Activated CD4-positive, alpha-beta T cell treated with anti-CD3 and anti-CD28 coated beads, Interleukin-2, amount 50 U/mL, for 48 hours (primary cell): ENCODE measurements at regions not wholly inside any gene's neighbourhood (a gene's known extent, or its start where the extent isn't known, plus 50 kb on each side); places are given as distances from the start of the nearest gene placed in this dataset.
"Not testable (repeated sequence)": the region's sequence is repeated elsewhere in the genome, so short reads cannot be mapped to it uniquely, and the experiment has no call there.

ENCODE experiments used
- DNase-seq, 2 experiments: peaks; one replicate each; pipeline ENCODE4 v3.0.0-alpha.2; 2020

- DNase-seq, result no peak
These were observed 164.8 kb downstream of the ASMT start for GRCh38 chrX:1779626-1780025.

DNA sequence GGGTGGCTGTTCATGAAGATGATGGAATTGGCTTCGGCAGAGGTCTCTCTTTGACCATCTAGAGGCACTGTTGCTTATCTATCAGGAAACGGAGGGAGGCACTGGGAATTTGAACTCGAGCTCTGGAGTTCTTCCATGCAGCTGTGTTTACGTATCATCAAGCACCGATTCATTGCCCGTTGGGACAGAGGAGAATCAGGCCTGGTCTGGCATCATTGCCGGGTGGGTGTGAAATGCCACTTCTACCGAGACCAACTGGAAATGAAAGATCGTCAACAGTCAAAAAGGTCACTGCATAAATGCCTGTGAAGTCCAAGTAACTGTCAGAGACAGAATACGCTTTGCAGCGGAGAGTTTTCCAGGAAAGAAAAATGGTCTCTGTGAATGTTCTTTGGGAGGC, 166.9 kb downstream of the ASMT start:
- no peak for DNase-seq

GRCh38 chrX:1784773-1785172, 169.9 kb downstream of the ASMT start:
- no peak for DNase-seq

DNA sequence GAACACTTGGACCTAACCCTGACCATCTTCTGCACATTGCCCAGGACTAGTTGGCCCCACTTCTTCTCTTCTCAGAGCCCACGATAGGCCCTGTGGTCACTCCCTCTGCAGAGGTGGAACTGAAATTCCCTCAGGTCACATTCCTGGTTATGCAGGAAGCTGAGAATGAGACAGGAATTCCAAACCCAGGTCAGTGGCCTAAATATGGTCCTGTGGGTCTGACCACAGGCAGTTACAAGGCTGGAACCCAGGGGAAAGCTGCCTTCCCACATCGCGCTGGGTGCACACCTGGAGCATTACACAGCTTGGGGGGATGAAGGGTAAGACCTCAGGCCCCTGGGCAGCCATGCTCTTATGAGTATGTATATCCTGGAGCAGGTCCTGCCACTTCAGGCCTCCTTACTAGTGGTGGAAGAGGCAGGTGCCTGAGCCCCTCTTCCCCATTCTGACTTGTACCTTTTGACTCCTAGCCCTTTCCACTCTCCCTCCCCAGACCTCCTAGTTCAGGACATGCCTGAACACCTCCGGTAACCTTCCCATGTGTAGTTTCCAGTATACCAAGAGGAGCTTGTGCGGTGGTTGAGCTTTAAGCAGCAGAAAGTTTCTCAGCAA, 173.5 kb downstream of the ASMT start:
- no peak for DNase-seq

GRCh38 chrX:1792636-1793035, 177.8 kb downstream of the ASMT start:
- DNase-seq, result no peak

DNA sequence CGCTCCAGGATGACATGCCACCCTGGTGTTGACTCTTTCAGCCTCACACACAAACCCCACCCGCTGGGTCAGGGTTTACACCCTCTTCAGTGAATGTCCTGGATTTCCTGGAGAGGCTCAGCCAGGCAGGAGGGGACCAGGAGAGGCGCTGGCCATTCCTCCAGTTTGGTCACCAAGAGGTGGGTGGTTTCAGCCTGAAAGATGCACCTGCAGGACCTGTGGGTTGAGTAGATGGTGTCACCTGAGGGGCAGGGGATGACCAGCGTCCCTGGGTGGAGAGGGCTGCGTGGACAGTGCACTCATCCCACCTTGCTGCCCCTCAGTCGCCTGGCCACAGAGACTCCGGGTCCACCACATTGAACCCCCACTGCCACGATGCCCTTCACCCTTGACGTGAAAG, 179.7 kb downstream of the ASMT start:
- no peak for DNase-seq

GRCh38 chrX:1802912-1803311, 188.1 kb downstream of the ASMT start:
- DNase-seq, result no peak

GRCh38 chrX:1803741-1804140, 188.9 kb downstream of the ASMT start:
- DNase-seq, result no peak

DNA sequence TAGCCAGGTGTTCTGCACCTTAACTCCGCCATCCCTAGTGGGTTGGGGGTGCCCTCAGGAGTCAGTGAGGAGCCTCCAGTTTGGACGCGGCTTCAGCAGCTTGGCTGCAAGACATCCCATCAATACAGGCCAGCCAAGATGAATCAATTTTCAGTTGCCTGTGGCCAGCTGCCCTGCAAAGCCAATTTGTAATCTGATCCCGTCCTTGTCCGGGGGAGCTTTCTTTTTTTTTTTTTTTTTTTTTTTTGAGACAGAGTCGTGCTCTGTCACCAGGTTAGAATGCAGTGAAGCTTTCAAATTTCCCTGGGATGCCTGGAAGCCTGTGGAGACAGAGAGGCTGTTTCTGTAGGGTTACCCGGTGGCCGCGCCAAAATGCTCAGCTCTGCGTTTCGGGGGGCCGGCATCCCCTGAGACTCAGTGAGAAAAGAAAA, 192.5 kb downstream of the ASMT start:
- no peak for DNase-seq

DNA sequence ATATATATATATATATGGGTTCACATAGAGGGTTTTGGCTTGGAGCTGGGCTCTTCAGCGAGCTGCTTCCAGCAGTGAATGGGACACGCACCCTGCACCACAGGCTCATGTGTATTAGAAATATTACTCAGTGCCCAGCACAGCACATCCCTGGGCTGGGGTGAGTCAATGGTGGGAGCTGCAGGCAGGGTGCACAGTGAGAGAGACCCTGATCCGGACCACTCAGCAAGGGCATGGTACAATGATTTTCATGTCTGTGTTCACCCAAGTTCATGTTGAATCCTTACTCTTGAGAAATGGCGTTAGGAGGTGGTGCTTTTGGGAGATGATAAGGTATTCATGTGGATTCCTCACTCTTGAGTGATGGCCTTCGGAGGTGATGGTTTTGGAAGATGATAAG, 194.7 kb downstream of the ASMT start:
- DNase-seq, result no peak

DNA sequence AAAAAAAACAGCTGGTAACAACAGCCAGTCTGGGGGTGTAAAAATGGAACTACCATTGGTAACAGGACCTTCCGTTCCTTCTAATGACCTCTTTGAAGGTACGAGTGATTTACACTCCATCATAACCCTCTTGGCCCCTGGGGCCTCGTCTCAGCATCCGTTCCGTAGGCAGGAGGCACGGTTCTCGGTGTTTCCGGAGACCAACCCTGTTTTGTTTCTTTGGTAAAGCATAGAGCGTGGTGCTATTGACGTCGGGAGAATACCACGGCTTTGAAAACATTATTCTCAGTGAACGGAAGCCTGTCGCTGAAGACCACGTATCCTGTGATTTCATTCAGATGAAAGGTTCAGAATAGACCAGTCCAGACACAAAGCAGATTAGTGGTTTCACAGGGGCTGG, 198.9 kb downstream of the ASMT start:
- DNase-seq, result no peak

GRCh38 chrX:1815456-1816175, 200.8 kb downstream of the ASMT start:
- no peak for DNase-seq

GRCh38 chrX:1816387-1816982, 201.6 kb downstream of the ASMT start:
- not testable (repeated sequence) for DNase-seq

GRCh38 chrX:1821846-1822245, 207.0 kb downstream of the ASMT start:
- DNase-seq, result no peak

GRCh38 chrX:1824855-1825254, 210.0 kb downstream of the ASMT start:
- DNase-seq, result no peak

GRCh38 chrX:1833656-1834360, 218.9 kb downstream of the ASMT start:
- DNase-seq, result no peak

GRCh38 chrX:1835056-1835455, 220.2 kb downstream of the ASMT start:
- no peak for DNase-seq

DNA sequence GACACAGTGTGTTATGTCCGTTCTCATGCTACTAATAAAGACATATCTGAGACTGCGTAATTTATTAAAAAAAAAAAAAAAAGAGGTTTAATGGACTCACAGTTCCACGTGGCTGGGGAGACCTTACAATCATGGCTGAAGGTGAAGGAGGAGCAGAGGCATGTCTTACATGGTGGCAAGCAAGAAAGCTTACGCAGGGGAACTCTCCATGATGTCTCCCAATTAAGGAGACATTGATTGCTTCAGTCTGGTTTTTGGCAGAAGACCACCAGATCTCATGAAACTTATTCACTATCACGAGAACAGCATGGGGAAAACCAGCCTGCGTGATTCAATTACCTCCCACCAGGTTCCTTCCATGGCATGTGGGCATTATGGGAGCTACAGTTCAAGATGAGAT, 221.8 kb downstream of the ASMT start:
- no peak for DNase-seq

GRCh38 chrX:1841746-1842145, 226.9 kb downstream of the ASMT start:
- no peak for DNase-seq

DNA sequence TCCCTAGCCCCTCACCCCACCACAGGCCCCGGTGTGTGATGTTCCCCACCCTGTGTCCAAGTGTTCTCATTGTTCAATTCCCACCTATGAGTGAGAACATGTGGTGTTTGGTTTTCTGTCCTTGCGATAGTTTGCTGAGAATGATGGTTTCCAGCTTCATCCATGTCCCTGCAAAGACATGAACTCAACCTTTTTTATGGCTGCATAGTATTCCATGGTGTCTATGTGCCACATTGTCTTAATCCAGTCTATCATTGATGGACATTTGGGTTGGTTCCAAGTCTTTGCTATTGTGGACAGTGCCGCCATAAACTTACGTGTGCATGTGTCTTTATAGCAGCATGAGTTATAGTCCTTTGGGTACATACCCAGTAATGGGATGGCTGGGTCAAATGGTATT, 232.1 kb downstream of the ASMT start:
- DNase-seq, result not testable (repeated sequence)

DNA sequence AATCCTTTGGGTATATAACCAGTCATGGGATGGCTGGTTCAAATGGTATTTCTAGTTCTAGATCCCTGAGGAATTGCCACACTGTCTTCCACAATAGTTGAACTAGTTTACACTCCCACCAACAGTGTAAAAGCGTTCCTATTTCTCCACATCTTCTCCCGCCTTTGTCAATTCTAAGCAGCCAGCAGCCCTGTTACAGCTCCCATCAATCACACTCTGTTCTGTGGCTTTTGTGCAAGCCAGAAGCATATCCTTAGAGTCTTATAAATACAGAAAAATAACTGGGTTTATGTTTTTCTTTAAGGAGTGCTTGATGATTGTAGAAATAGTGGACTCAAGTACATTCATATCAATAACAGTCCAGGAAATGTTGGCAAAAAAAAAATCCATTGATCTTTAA, 232.9 kb downstream of the ASMT start:
- not testable (repeated sequence) for DNase-seq

GRCh38 chrX:1851527-1851926, 236.7 kb downstream of the ASMT start:
- no peak for DNase-seq

DNA sequence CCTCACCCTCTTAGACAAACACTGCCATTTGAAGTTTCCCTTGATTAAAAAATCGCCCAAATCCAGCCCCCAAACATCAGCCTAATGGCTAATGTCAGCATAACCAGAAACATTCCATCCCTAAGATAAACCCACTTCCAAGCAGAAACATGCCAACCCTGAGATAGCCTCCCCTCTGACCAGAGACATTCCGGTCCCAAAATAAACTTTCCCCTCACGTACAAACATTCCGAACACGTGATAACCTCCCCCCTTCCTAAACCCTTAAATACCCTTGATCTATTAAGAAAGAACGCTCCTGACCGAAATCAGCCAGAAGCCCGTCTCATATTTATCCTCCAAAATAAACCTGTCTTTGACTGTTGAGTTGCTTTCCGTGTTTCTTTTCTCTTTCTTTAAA, 237.2 kb downstream of the ASMT start:
- DNase-seq, result no peak

GRCh38 chrX:1853447-1853846, 238.6 kb downstream of the ASMT start:
- no peak for DNase-seq
